AG04450 (cell line): ENCODE measurements at regions not wholly inside any gene's neighbourhood (a gene's known extent, or its start where the extent isn't known, plus 50 kb on each side); places are given as distances from the start of the nearest gene placed in this dataset.
"Not testable (repeated sequence)": the region's sequence is repeated elsewhere in the genome, so short reads cannot be mapped to it uniquely, and the experiment has no call there.

ENCODE experiments used
- CTCF ChIA-PET: fragments of 300-600, 350-600 bp; formaldehyde crosslinking; extraction: SDS; loops from one replicate; lab custom pipeline; 2022; ENCODE audit warnings: antibody characterized with exemption, inconsistent platforms; lab: Charles Lee
- POLR2A ChIA-PET: fragments of 350-600 bp; formaldehyde crosslinking; extraction: SDS; loops from one replicate; lab custom pipeline; 2021; ENCODE audit warnings: antibody characterized with exemption, inconsistent platforms; lab: Yijun Ruan, JAX
- DNase-seq: peaks from one replicate; pipeline ENCODE4 v3.0.0-alpha.2; 2011; ENCODE audit warnings: low read depth, low spot score
- H3K27ac ChIP-seq: one replicate; pipeline ENCODE4 v1.5.1; 2012; ENCODE audit warnings: low read depth, low read length, control low read depth
- H3K27me3 ChIP-seq: one replicate; pipeline ENCODE4 v1.6.0; 2012; ENCODE audit warnings: low read length; ENCODE audit not compliant: control insufficient read depth, insufficient read depth
- H3K4me3 ChIP-seq: 2 replicates; pipeline ENCODE4 v1.5.1; 2011; ENCODE audit warnings: mild to moderate bottlenecking, low read depth, low read length, control low read depth
- H3K9me3 ChIP-seq: 2 replicates; pipeline ENCODE4 v1.5.1; 2012; ENCODE audit warnings: low read length; ENCODE audit not compliant: control insufficient read depth, insufficient read depth
- CTCF ChIP-seq: IDR thresholded peaks from 2 replicates; pipeline ENCODE4 v1.5.1; 2011; ENCODE audit warnings: low read depth, low read length, control low read depth, inconsistent platforms

GRCh38 chr6:80579391-80580023 is 473.0 kb downstream of the BCKDHB start:
- H3K27ac ChIP-seq = no peak overlapping the region
- CTCF ChIA-PET = interaction anchor here (1.0 kb wide), 1 partner anchor 365 kb away, joined by 3 read pairs; no protein-coding TSS in a partner anchor
- no peaks in the 10 kb centered on the region for H3K9me3 ChIP-seq
- H3K4me3 ChIP-seq = no peak overlapping the region
- DNase-seq = no peak
- TF ChIP-seq CTCF = no peak
- POLR2A ChIA-PET = no interaction called here
- H3K27me3 ChIP-seq = no peaks in the 10 kb centered on the region

GRCh38 chr6:80573320-80573719 is 466.8 kb downstream of the BCKDHB start:
- H3K27me3 ChIP-seq, DNase-seq, H3K9me3 ChIP-seq, CTCF ChIA-PET, H3K27ac ChIP-seq, H3K4me3 ChIP-seq, POLR2A ChIA-PET: not testable (repeated sequence)

DNA sequence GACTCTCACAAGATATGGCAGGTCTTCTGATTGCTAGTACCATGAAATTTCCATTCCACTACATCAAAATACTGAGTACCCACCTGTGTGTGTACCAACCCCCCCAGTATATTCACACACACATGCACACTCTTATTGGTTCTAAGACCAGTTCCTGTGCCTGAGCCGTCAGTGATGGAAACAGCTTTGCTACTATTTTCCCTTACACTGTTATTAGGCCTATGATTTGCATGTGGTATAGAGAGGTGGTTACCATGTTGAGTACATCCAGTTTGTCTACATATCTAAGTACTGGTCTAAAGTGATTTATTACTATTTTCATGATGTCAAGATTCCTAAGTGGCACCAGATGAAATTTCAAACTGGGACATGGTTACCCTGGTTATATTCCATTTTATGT is 459.9 kb downstream of the BCKDHB start:
- no peaks in the 10 kb centered on the region for H3K9me3 ChIP-seq
- no peaks in the 10 kb centered on the region for H3K27me3 ChIP-seq
- no peak overlapping the region for H3K27ac ChIP-seq
- TF ChIP-seq CTCF = no peak
- H3K4me3 ChIP-seq = no peak overlapping the region
- POLR2A ChIA-PET = no interaction called here
- CTCF ChIA-PET = no interaction called here
- DNase-seq = no peak

GRCh38 chr6:80553071-80553740 is 446.7 kb downstream of the BCKDHB start:
- CTCF ChIA-PET = no interaction called here
- H3K27me3 ChIP-seq = no peaks in the 10 kb centered on the region
- POLR2A ChIA-PET = no interaction called here
- no peak for DNase-seq
- TF ChIP-seq CTCF = no peak
- no peak overlapping the region for H3K4me3 ChIP-seq
- H3K27ac ChIP-seq = no peak overlapping the region
- H3K9me3 ChIP-seq = peaks cover 3% of the 10 kb centered on the region; the same call in 1 of the 2 replicates

DNA sequence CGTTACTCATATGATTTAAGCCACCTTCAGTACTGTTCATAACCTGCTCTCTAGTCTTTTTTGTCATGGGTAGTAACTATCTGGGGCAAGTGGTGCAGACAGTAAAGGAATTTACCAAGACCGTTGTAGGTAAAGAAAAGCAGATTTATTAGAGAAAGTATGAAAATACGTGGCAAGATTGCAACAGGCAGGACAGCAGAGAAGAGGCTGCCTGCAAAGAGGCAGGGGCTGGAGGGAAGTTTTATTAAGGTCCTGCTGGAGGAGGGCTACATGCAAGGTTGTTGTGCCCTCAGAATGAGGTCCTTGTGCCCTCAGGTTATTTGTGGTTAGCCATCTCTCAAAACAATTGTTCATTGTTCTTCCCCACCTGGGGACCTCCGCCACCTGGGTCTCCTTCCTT is 444.3 kb downstream of the BCKDHB start:
- DNase-seq = no peak
- Histone ChIP-seq H3K4me3 (no peak overlapping the region), H3K9me3 (peaks cover 3% of the 10 kb centered on the region; the same call in 1 of the 2 replicates), H3K27ac (no peak overlapping the region), H3K27me3 (no peaks in the 10 kb centered on the region)
- ChIA-PET POLR2A (no interaction called here), CTCF (no interaction called here)
- no peak for TF ChIP-seq CTCF
